WI38 (cell line): ENCODE measurements at regions not wholly inside any gene's neighbourhood (a gene's known extent, or its start where the extent isn't known, plus 50 kb on each side); places are given as distances from the start of the nearest gene placed in this dataset.

Source experiments
- H3K4me3 ChIP-seq: 2 replicates; pipeline ENCODE4 v1.5.1; 2011; ENCODE audit warnings: low read depth, mild to moderate bottlenecking, control low read depth, low read length
- TF ChIP-seq, protein P1 (sequence below): IDR thresholded peaks from 2 replicates; pipeline ENCODE4 v1.5.1; 2012; ENCODE audit warnings: low read depth, mild to moderate bottlenecking, control low read depth, low read length

DNA sequence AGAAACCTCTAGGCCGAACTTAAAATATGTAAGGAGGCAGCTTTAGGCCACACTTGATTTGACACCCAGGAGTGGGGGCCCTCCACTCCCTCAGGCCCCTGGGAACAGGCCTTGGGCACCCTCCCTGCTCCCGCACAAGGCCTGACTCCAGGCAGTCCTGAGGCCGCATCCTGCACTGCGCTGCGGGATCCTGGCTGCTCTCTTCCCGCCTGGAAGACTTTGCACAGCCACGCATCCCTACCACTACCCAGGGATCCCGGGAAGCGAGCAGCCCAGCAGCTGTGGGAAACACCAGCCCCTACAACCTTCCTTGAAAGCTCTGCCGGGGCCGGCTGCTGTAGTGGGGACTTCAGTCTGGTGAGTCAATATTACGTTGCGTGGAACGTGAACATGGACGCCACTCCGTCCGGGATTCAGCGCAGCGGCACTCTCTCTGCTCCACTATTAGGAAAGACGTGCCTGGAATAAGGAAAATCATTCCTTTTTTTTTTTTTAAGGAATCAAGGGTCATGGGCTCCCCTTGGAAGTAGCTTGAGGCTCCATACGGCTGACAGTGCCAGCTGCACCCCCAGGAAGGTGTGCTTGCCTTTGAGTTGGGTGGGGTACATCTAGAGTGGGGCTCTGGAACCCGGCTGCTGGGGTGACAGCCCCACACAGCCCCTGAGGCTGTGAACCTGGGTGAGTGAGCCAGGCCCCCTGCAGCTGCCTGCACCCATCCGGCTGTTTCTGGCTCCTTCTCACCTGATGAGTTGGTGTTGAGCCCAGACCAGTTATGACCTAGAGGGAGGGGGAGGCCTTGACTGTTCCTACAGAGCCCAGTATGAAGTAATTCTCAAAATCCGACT is 119.2 kb upstream of the TMEM18 start:
- TF ChIP-seq, protein P1, sequence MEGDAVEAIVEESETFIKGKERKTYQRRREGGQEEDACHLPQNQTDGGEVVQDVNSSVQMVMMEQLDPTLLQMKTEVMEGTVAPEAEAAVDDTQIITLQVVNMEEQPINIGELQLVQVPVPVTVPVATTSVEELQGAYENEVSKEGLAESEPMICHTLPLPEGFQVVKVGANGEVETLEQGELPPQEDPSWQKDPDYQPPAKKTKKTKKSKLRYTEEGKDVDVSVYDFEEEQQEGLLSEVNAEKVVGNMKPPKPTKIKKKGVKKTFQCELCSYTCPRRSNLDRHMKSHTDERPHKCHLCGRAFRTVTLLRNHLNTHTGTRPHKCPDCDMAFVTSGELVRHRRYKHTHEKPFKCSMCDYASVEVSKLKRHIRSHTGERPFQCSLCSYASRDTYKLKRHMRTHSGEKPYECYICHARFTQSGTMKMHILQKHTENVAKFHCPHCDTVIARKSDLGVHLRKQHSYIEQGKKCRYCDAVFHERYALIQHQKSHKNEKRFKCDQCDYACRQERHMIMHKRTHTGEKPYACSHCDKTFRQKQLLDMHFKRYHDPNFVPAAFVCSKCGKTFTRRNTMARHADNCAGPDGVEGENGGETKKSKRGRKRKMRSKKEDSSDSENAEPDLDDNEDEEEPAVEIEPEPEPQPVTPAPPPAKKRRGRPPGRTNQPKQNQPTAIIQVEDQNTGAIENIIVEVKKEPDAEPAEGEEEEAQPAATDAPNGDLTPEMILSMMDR: no peak

DNA sequence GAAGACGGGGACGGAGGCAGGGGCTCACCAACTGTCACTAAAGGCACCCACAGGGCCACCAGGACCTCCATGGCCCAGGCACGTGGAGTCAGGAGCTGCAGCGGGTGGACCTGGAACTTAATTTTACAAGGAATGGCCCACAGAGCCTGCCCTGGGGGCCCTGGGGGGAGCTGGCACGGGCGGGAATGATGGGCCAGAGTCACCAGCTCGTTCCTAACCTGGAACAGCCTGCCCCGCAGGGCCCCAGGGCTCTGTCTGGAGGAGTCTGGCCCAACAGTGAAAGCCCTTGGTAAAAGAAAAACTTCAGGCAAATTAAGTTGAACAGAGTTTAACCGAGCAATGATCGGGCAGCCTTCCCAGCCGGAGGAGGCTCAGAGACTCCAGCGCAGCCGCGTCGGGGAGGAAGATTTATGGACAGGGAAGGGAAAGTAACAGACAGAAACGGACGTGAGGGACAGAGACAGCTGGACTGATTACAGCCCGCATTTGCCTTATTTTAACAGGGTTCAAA is 118.4 kb upstream of the TMEM18 start:
- H3K4me3 ChIP-seq: no peak overlapping the region
- TF ChIP-seq, protein P1: no peak

More for the DNA sequence above, 119.2 kb upstream of the TMEM18 start:
- H3K4me3 ChIP-seq: no peak overlapping the region

DNA sequence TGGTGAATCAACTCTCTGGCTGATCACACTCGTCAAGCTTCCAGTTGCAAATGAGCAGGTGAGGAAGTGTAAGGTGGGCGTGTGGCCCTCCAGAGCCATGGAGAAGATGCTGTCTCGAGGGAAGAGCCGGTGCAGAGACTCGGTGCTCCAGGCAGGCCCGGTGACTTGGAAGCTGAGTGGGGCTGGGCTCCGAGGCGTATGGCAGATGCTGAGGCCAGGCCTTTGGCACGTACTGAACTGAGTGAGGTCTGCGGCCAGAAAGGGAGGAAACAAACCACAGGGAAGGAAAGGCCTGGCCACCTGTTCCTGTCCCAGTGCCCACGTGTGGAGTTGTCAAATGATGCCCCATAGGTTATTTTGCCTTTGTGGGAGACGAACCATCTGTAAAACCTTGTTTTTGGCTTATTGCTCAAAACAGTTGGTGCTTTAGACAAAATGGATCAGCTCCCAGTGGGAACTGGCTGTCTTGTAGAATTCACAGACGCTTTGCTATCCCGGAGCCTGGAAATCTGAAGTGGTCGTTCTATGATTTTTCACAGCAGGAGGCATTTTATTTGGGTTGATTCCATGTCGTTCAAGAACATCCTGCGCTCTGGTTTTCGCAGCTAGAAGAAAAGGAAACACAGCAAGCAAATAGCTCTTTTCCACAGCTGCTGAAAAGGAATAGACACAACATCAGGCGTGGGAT is 117.5 kb upstream of the TMEM18 start:
- H3K4me3 ChIP-seq: no peak overlapping the region
- TF ChIP-seq, protein P1: no peak

DNA sequence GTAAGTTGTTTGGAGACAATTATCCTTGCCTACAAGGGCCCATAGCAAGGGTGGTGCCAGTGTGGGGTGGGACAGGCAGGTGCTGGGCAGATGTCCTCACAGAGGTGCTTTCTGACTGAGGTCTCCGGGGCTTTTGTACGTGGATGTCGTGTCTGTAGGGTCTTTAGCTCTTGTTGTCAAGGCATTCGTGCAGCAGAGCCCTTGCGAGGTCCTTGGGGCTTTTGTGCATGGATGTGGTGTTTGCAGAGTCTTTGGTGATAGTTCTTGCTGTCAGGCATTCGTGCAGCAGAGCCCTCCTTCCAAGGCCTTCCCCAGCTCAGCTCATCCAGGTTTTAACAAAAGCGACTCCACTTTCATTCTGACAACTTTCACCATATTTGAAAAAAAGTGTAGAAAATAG is 116.0 kb upstream of the TMEM18 start:
- TF ChIP-seq, protein P1: no peak
- no peak overlapping the region for H3K4me3 ChIP-seq

DNA sequence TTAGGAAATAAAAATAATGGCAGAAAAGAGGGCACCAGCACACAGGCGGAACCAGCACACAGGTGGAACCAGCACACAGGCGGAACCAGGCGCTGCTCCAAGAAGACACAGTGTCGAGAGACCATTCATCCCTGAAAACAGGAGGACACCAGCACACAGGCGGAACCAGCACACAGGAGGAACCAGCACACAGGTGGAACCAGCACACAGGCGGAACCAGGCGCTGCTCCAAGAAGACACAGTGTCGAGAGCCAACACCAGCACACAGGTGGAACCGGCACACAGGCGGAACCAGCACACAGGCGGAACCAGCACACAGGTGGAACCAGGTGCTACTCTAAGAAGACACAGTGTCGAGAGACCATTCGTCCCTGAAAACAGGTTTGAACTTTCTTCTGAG is 115.5 kb upstream of the TMEM18 start:
- TF ChIP-seq, protein P1: no peak
- H3K4me3 ChIP-seq: no peak overlapping the region

DNA sequence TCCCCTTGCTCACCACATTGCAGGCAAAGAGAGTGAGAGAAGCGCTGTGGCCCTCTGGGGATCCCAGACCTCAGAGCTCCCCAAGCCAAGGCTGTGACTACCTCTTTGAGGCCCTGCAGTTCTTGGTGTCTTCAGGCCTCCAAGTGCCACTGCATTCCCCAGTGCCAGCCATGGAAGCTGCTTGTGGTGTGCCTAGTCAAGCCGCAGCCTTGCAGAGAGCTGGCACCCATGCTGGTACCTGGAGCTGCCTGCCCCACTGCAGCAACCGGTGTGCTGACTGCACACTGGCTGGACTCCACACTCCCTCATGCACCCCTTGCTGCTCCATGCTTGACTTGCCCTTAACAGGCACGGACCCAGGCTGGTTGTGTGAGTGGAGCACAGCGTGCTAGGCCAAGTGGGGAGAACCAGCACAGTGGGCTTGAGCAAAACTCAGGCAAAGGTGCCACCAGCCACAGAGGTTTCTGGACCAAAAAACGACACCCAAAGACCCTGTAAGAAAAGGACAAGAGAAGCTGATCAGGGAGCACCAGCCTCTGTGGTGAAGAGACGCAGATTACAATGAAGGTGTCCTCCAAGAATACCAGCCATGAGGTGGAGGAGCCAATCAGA is 113.5 kb upstream of the TMEM18 start:
- TF ChIP-seq, protein P1: no peak
- H3K4me3 ChIP-seq: no peak overlapping the region
